Stimulated activated CD4-positive, alpha-beta T cell treated with anti-CD3 and anti-CD28 coated beads, TNF-alpha, amount 100 ng/mL, for 1 hour (primary cell): ENCODE measurements at regions not wholly inside any gene's neighbourhood (a gene's known extent, or its start where the extent isn't known, plus 50 kb on each side); places are given as distances from the start of the nearest gene placed in this dataset.

Source experiments
- DNase-seq, 3 donors: peaks; one replicate each; pipeline ENCODE4 v3.0.0-alpha.2; 2020; ENCODE audit warnings: low read depth in 3 of 3, low spot score in 1 of 3

GRCh38 chr2:13091455-13091854, 374.7 kb downstream of the TRIB2 start:
- DNase-seq = no peak

GRCh38 chr2:13091861-13092378, 375.2 kb downstream of the TRIB2 start:
- no peak for DNase-seq

DNA sequence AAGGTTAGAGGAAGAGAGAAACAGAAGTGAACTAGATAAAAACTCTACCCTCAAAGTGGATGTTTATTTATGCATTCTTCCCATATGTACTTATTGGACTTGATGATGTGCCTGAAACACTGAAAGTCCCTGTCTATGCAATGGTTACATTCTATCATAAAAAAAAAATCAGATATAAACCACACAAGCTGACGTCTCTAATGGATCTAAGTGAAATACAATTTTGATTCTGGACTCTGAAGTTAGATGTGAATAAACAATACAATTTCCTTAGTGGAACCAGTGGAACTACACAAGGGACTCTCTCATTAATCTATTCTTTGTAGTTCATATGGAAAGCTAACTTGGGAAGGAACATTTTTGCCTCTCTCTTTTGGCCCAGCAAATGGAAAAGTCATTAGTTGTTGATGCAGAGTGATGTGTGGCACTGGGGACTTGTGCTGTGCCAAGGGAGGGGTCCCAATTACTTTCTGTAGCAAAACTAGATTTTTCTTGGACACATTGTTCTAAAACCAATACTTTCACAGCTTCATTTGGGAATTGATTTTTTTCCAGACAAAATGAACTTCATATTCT, 376.8 kb downstream of the TRIB2 start:
- no peak for DNase-seq

DNA sequence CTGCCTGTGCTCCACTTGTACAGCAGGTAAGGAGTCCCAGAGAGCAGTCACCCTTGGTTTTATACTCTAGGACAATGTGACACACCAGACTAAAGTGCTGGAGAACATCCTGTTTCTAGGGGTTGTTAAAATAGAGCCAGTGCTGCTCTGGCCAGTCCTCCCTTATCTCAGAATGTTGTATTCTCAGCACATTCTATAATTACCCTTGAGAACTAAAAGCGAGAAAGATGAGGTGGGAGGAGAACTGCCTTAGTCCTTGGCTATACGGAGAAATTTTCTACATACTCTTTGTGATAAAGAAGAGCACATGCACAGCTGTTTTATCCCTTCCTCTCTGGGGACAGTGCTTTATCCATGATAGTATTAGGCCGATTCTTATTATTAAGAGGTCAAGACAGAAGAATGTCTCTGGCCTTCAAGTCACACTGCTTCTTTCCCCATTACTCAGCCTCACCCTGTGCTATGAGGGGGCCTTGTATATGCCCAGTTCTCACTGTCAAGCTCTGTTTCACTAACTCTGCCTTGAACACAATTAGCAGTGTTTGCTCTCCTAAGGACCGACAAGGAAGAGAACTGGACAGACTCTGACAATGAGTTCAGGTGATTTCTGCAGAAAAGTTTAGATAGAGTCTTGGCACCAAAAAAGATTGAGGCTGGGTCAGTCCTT, 385.8 kb downstream of the TRIB2 start:
- no peak for DNase-seq

DNA sequence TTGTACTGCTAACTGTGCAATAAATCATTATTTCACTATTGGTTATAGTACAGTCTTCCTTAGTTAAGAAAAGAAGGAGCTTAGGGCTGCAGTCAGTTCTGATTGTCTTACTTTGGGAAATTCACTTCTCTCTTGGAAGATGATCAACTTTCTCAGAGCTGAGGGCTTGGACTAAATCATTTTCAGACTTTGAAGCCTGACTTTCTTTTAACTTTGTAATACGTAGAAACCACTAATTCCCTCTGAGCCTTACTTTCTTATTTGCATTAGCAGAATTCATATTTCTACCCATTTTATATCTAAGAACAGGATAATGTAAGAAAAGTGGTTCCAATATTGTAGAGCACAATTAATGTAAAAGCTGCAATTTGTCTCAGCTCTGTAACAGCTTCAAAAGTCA, 386.4 kb downstream of the TRIB2 start:
- DNase-seq = no peak

DNA sequence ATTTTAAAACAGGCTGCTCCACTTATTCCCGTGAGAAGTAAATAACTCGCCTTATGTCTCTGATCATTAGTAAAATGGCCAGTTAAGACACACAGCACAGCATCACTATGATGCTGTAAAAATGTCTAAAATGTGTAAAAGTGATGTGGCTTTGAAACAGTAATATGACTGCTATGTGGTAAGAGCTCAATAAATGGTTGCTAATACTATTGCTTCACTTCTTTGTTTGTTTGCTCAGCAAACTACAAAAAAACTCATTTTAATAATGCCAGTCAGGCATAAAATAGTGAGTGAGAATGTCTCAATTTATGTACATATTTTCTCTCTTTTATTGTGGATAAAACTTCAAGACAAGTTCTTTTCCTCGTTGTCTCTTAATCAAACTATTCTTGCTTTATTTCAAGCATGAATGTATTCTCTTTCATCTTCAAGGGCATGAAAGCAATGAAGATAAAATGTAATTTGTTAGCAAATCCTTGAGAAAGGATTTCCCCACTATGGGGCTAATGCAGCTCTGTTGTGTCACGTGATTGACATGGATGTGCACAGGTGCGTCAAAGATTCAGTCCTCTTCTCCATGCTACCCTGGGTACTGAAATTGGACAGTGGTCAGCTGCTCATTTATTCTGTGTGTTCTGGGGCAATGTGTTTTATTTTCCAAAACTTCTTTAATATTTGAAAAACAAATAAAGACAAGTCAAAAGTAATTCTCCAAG, 387.2 kb downstream of the TRIB2 start:
- DNase-seq = no peak

- DNase-seq = no peak
Observed at GRCh38 chr2:13104723-13105122, 388.0 kb downstream of the TRIB2 start.

DNA sequence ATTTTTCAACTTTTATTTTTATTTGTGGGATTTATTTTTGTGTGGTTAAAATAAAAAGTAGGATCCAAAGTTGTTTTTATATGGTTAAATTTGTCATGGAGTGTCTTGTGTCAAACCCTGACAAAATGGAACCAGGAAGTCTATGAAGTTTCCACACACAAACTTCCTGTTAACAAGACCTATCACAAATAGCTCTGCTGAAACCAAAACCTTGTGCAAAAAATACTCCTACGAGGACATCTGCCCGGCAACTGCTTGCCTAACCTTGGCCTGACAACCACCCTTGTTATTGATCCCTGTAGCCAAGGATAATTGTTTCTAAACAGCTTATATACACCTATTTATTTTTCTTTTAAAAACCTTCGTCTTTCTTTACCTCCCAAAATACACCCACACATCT, 389.6 kb downstream of the TRIB2 start:
- DNase-seq = no peak

DNA sequence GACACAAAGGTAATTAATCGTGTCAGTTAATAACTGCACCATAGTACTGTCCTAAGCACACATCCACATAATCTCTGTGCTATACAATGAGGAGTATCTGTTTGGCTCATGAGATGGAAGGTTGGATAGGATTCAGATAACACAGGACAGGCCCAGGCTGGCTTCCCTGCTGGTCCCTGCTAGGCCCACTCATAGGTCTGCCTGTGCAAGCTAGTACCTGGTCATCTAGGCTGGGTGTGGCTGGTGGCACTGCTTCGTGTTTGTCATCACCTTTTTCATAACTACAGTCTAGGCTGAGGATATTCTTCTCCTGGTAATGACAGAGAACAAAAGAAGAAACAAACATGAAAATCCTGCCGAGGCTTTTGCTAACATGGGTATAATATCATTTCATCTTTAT, 392.8 kb downstream of the TRIB2 start:
- DNase-seq = no peak

- DNase-seq = no peak
Observed at GRCh38 chr2:13110825-13111224, 394.1 kb downstream of the TRIB2 start.

- no peak for DNase-seq
Observed at GRCh38 chr2:13113002-13113401, 396.3 kb downstream of the TRIB2 start.

- DNase-seq = no peak
Observed at GRCh38 chr2:13114391-13114790, 397.7 kb downstream of the TRIB2 start.

DNA sequence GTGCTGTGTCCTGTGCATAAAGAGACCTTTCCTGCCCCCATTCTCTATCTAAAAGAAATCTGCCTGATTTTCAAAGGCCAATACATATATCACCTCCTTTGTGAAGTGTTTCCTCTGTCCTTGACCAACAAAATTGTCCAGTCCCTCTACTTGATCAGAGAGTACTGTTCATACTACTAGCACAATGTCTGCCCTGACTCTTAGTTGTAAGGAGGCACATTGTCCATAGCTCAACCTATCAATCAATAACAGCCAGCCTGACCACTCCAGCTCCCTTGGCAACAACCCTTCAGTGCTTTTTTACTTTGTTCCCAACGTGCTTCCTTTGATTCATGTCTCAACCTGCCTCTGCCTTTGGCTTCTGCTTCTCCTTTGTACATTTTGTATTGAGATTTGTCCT, 398.9 kb downstream of the TRIB2 start:
- DNase-seq = no peak

DNA sequence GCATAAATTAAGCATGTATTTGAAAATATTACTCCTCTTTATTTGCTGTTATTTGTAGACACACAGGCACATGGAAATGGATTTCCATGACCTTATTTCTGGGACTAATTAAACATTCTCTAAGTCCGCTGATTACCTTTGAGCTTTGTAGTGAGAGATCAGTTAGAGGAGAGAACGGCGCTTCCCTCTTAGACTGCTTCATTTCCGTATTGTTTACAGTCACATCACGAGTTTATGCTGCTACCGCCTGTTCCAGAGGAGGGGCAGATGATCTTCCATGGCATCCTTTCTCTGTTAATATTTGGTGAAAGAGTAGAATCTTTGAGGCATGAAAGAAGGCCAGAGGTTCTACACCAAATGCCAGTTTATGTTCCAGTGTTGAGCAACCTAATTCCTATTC, 404.4 kb downstream of the TRIB2 start:
- DNase-seq = no peak

GRCh38 chr2:13128139-13128538, 411.4 kb downstream of the TRIB2 start:
- DNase-seq = no peak

DNA sequence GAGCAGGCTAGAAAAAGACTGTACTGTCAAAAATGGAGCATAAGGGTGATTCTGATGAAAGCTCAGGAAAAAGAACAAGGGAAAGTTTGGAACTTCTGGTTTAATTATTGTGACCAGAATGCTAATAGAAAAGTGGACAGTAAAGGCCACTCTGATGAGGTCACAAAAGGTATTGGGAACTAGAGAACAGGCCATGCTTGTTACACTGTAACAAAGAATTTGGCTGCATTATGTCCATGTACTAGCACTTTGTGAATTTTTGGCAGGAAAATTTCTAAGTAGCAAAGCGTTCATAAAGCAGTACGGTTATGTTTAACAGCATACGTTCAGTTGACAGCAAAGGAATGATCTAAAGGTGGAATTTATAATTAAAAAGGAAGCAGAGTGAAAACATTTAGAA, 418.6 kb downstream of the TRIB2 start:
- DNase-seq = no peak

DNA sequence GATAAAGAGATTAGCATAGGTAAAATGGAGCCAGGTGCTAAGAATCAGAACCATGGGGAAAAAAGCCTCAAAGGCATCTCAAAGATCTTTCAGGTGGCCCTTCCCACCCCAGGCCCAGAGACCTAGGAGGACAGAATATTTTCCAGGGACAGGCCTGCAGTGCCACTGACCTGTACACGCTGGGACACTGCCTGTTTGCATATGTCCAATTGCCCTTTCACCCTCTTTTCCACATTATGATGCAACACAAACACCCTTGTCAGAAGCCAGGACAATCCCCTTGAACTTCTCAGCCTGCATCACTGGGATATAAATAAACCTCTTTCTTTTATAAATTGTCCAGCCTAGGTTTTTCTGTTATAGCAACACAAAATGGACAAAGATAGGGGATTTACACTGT, 419.1 kb downstream of the TRIB2 start:
- no peak for DNase-seq

GRCh38 chr2:13137679-13138078, 420.9 kb downstream of the TRIB2 start:
- no peak for DNase-seq

GRCh38 chr2:13141315-13141714, 424.6 kb downstream of the TRIB2 start:
- DNase-seq = no peak

DNA sequence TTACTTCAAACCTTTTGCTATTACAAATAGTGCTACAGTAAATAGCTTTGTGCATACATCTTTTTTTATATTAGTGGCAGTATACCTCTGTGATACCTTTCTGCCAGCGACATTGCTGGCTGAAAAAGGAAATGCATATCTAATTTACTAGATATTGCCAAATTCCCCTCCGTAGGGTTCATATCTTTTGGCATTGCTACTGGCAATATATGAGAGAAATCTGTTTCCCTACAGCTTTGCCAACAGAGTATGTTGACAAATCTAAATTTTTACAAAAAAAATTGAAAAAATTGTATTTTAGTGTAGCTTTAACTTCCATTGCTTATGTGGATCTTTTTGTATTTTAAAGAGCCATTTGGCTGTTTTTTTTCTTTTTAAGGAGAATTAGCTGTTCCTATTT, 426.7 kb downstream of the TRIB2 start:
- no peak for DNase-seq

DNA sequence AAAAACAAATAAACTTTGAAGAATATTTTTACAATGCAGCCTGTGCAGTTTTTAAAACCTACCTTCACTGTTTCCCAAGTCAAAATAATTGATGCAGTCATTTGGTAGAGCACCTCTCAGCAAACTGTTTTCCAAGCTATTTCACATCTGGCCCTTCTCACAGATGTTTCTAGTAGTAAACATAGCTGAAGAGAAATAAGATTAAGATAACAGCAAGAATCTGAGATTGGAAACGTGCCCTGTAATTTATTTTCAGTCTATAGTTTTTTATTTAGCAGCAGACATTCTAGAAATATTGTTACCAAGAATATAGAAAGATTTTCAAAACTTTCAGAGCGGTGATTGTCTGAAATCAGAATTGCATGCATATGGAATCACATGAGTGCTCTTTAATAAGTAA, 440.2 kb downstream of the TRIB2 start:
- DNase-seq = no peak

DNA sequence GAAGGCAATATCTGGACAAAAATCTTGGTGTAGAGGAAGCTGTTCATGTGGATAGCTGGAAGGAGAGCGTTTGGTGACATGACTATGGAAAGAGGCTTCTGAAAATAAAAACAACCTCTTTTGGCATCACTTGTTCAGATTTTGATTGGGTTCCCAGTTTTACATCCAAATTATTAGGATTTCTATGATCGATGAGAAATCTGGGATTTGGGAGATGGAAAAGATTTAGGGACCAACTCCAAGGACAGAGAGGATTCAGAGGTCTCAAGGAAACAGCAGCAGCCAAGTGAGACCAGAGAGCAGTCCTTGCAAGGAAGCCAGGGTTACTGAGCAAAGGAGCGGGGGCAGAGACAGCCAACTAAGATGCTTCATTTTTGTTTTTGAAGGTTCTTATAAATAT, 441.7 kb downstream of the TRIB2 start:
- DNase-seq = no peak

- no peak for DNase-seq
Observed at GRCh38 chr2:13180729-13181128, 464.0 kb downstream of the TRIB2 start.
